Neutrophil (primary cell): ENCODE measurements at regions not wholly inside any gene's neighbourhood (a gene's known extent, or its start where the extent isn't known, plus 50 kb on each side); places are given as distances from the start of the nearest gene placed in this dataset.

Experiments used
- H3K27ac ChIP-seq: fragments of 200-600 bp; sonication (generic); 2 replicates; pipeline ENCODE4 v1.5.1; 2016; ENCODE audit warnings: mild to moderate bottlenecking, moderate library complexity
- H3K27me3 ChIP-seq: fragments of 200-600 bp; sonication (generic); 2 replicates; pipeline ENCODE4 v1.6.0; 2016; ENCODE audit warnings: mild to moderate bottlenecking
- H3K36me3 ChIP-seq: fragments of 200-600 bp; sonication (generic); 2 replicates; pipeline ENCODE4 v1.5.1; 2017
- H3K4me1 ChIP-seq, 2 experiments: fragments of 200-600 bp in 1 of 2; sonication (generic) in 1 of 2; 1 replicate in 1 of 2; 2 replicates in 1 of 2; pipeline versions ENCODE4 v1.5.1 to v1.6.1; 2013 to 2016; ENCODE audit warnings: low read depth in 1 of 2, low read length in 1 of 2, mild to moderate bottlenecking in 1 of 2, moderate library complexity in 1 of 2; ENCODE audit not compliant: control insufficient read depth in 1 of 2, insufficient read depth in 1 of 2
- H3K4me3 ChIP-seq, 2 experiments: fragments of 200-600 bp in 1 of 2; sonication (generic) in 1 of 2; 1 replicate in 1 of 2; 2 replicates in 1 of 2; pipeline ENCODE4 v1.5.1; 2013 to 2016; ENCODE audit warnings: low read depth in 1 of 2, low read length in 1 of 2, mild to moderate bottlenecking in 1 of 2, moderate library complexity in 1 of 2
- H3K9me3 ChIP-seq: fragments of 200-600 bp; sonication (generic); 2 replicates; pipeline ENCODE4 v1.5.1; 2016
- CTCF ChIP-seq: fragments of 200-600 bp; sonication (generic); IDR thresholded peaks from 2 replicates; pipeline ENCODE4 v1.5.1; 2016; ENCODE audit warnings: antibody characterized with exemption

- no peak for TF ChIP-seq CTCF
- Histone ChIP-seq H3K4me1 (no peaks in the 10 kb centered on the region), H3K27ac (no peak overlapping the region), H3K4me3 (no peak overlapping the region), H3K36me3 (no peaks in the 10 kb centered on the region), H3K27me3 (no peaks in the 10 kb centered on the region), H3K9me3 (no peaks in the 10 kb centered on the region)
Measured at GRCh38 chr2:189360861-189361260, 80.4 kb upstream of the WDR75 start.

- H3K36me3 ChIP-seq: no peaks in the 10 kb centered on the region
- no peaks in the 10 kb centered on the region for H3K9me3 ChIP-seq
- H3K27me3 ChIP-seq: no peaks in the 10 kb centered on the region
- no peak overlapping the region for H3K27ac ChIP-seq
- no peak for TF ChIP-seq CTCF
- no peak overlapping the region for H3K4me3 ChIP-seq
- no peaks in the 10 kb centered on the region for H3K4me1 ChIP-seq
Measured at GRCh38 chr2:189362283-189362682, 79.0 kb upstream of the WDR75 start.

GRCh38 chr2:189363559-189363958 lies 77.7 kb upstream of the WDR75 start:
- no peaks in the 10 kb centered on the region for H3K36me3 ChIP-seq
- no peaks in the 10 kb centered on the region for H3K9me3 ChIP-seq
- H3K4me3 ChIP-seq: no peak overlapping the region
- H3K27ac ChIP-seq: no peak overlapping the region
- no peak for TF ChIP-seq CTCF
- no peaks in the 10 kb centered on the region for H3K27me3 ChIP-seq
- no peaks in the 10 kb centered on the region for H3K4me1 ChIP-seq

- H3K4me1 ChIP-seq: no peaks in the 10 kb centered on the region
- no peak overlapping the region for H3K4me3 ChIP-seq
- H3K9me3 ChIP-seq: no peaks in the 10 kb centered on the region
- no peak overlapping the region for H3K27ac ChIP-seq
- TF ChIP-seq CTCF: no peak
- H3K27me3 ChIP-seq: no peaks in the 10 kb centered on the region
- no peaks in the 10 kb centered on the region for H3K36me3 ChIP-seq
Measured at GRCh38 chr2:189364607-189365006, 76.7 kb upstream of the WDR75 start.

- TF ChIP-seq CTCF: no peak
- no peaks in the 10 kb centered on the region for H3K36me3 ChIP-seq
- H3K4me3 ChIP-seq: no peak overlapping the region
- H3K27ac ChIP-seq: no peak overlapping the region
- no peaks in the 10 kb centered on the region for H3K9me3 ChIP-seq
- no peaks in the 10 kb centered on the region for H3K27me3 ChIP-seq
- H3K4me1 ChIP-seq: no peaks in the 10 kb centered on the region
Measured at GRCh38 chr2:189366349-189366748, 74.9 kb upstream of the WDR75 start.

GRCh38 chr2:189367343-189367742 lies 73.9 kb upstream of the WDR75 start:
- Histone ChIP-seq H3K27me3 (no peaks in the 10 kb centered on the region), H3K4me3 (no peak overlapping the region), H3K4me1 (no peaks in the 10 kb centered on the region), H3K27ac (no peak overlapping the region), H3K9me3 (no peaks in the 10 kb centered on the region), H3K36me3 (no peaks in the 10 kb centered on the region)
- TF ChIP-seq CTCF: no peak
